GM12892 (cell line): ENCODE measurements at regions not wholly inside any gene's neighbourhood (a gene's known extent, or its start where the extent isn't known, plus 50 kb on each side); places are given as distances from the start of the nearest gene placed in this dataset.

ENCODE experiments used
- POLR2A ChIP-seq: IDR thresholded peaks from 2 replicates; pipeline ENCODE4 v1.6.1; 2011; ENCODE audit warnings: low read depth, low read length, control low read depth
- POLR2AphosphoS5 ChIP-seq: IDR thresholded peaks from 2 replicates; pipeline ENCODE4 v1.6.1; 2011; ENCODE audit warnings: low read depth, low read length, control low read depth

DNA sequence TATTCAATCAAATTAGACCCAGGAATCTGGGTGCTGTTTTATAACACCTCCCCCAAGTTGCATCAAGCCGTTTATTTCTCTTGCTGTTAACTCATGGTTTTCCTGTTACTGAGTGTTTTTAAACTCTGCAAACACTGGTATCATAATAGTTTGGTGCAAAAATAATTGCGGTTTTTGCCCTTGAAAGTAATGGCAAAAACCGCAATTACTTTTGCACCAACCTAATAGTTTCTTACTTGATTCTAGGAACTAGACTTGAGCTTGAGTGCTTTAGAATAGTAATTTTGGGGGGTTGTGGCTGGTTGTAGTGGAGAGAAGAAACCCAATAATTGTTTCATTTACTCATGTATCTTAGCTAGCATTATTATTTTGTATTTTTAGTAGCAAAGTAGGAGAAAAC, 156.6 kb downstream of the FHIP1A start:
- TF ChIP-seq POLR2AphosphoS5 (no peak), POLR2A (no peak)
